Spinal cord (tissue), 9 donors: ENCODE measurements at regions not wholly inside any gene's neighbourhood (a gene's known extent, or its start where the extent isn't known, plus 50 kb on each side); places are given as distances from the start of the nearest gene placed in this dataset.

Source experiments
- DNase-seq, 6 donors: peaks; one replicate each; pipeline versions ENCODE4 v3.0.0 to v3.0.0-alpha.2; 2013 to 2015; ENCODE audit warnings: low spot score in 6 of 6, low read depth in 4 of 6
- H3K27ac ChIP-seq: one replicate; pipeline ENCODE4 v1.5.1; 2013; ENCODE audit warnings: low read depth, low read length, control low read depth
- H3K27me3 ChIP-seq: one replicate; pipeline ENCODE4 v1.6.1; 2013; ENCODE audit warnings: low read length; ENCODE audit not compliant: control insufficient read depth, insufficient read depth
- H3K36me3 ChIP-seq: one replicate; pipeline ENCODE4 v1.6.1; 2013; ENCODE audit warnings: low read length; ENCODE audit not compliant: control insufficient read depth, insufficient read depth
- H3K4me1 ChIP-seq: one replicate; pipeline ENCODE4 v1.6.1; 2013; ENCODE audit warnings: low read length; ENCODE audit not compliant: control insufficient read depth, insufficient read depth
- H3K4me3 ChIP-seq: one replicate; pipeline ENCODE4 v1.5.1; 2013; ENCODE audit warnings: low read depth, low read length, control low read depth
- H3K9me3 ChIP-seq: one replicate; pipeline ENCODE4 v1.6.1; 2013; ENCODE audit warnings: low read length; ENCODE audit not compliant: control insufficient read depth, insufficient read depth
- WGBS: methylation state at CpG from one replicate; pipeline ENCODE4 v1.1.5; 2013; ENCODE audit warnings: missing lambda C conversion rate; ENCODE audit not compliant: insufficient coverage; 5-methylcytosine and 5-hydroxymethylcytosine counted together
- donor health status: healthy.

DNA sequence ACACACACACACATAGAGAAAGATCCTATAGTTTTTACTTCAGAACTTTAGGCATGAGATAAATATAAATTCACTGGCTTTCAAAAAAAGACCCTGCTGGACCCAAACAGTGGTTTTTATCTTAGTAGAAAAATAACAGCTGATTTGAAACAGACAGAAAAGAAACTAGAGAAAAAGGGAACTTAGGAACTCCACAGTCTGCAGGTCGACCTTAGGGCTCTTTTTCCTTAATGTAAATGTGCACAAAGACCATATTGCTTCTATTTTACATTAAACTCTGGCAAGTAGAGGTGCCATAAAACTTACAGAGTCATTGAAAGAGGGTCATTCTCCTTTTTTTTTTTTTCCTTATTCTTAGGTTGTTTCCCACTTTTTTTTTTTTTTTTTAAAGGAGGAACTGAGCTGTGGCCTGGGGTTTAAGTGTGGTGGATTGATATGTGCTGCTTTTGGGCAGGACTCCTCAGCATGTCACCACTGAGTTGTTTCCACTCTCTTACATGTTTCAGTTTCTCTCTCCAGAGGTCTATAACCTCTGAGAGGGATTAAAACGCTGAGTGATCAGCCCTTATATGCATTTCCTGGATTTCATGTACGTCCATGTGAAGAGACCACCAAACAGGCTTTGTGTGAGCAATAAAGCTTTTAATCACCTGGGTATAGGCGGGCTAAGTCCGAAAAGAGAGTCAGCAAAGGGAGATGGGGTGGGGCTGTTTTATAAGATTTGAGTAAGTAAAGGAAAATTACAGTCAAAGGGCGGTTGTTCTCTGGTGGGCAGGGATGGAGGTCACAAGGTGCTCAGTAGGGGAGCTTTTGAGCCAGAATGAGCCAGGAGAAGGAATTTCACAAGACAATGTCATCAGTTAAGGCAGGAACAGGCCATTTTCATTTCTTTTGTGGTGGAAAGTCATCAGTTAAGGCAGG lies 70.8 kb upstream of the PACRGL start:
- H3K4me3 ChIP-seq: no peak overlapping the region
- H3K27ac ChIP-seq: no peak overlapping the region
- H3K27me3 ChIP-seq: no peaks in the 10 kb centered on the region
- no peaks in the 10 kb centered on the region for H3K9me3 ChIP-seq
- DNase-seq: no peak
- 66% methylated on average over 4 of the region's 6 CpGs for WGBS
- H3K4me1 ChIP-seq: no peaks in the 10 kb centered on the region
- H3K36me3 ChIP-seq: no peaks in the 10 kb centered on the region

GRCh38 chr4:20638825-20639224 lies 61.4 kb upstream of the PACRGL start:
- WGBS: 90% methylated on average over 2 of the region's 3 CpGs
- Histone ChIP-seq H3K4me3 (no peak overlapping the region), H3K27ac (no peak overlapping the region), H3K9me3 (no peaks in the 10 kb centered on the region), H3K36me3 (no peaks in the 10 kb centered on the region), H3K27me3 (no peaks in the 10 kb centered on the region), H3K4me1 (no peaks in the 10 kb centered on the region)
- no peak for DNase-seq

DNA sequence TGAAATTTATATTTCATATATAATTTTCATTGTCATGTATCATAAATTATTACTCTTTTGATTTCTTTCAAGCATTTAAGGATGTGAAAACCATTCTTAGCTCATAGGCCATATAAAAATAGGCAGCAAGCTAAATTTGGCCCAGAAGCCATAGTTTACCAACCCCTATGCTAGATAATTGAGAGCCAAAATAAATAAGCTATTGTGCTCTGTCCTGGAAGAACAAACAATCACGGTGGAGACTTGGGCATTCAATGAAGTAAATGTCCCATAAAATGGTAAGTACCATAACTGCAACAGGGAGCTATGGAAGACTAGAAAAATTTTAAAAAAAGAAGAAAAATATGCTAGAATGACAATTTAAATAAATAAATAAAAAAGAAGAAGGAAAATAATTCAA lies 60.9 kb upstream of the PACRGL start:
- no peak overlapping the region for H3K4me3 ChIP-seq
- no peaks in the 10 kb centered on the region for H3K36me3 ChIP-seq
- H3K9me3 ChIP-seq: no peaks in the 10 kb centered on the region
- no peak overlapping the region for H3K27ac ChIP-seq
- DNase-seq: no peak
- no peaks in the 10 kb centered on the region for H3K4me1 ChIP-seq
- no CpG with 5 or more reads among the region's 1 CpG for WGBS
- H3K27me3 ChIP-seq: no peaks in the 10 kb centered on the region

- no peaks in the 10 kb centered on the region for H3K27me3 ChIP-seq
- DNase-seq: no peak
- WGBS: no CpG with 5 or more reads among the region's 2 CpGs
Measured at GRCh38 chr4:20640989-20641388, 59.3 kb upstream of the PACRGL start.

GRCh38 chr4:20641976-20642375 lies 58.3 kb upstream of the PACRGL start:
- Histone ChIP-seq H3K27me3 (no peaks in the 10 kb centered on the region), H3K4me1 (no peaks in the 10 kb centered on the region), H3K27ac (no peak overlapping the region), H3K4me3 (no peak overlapping the region), H3K36me3 (no peaks in the 10 kb centered on the region), H3K9me3 (no peaks in the 10 kb centered on the region)
- no peak for DNase-seq
- no CpG with 5 or more reads among the region's 3 CpGs for WGBS

More at GRCh38 chr4:20640989-20641388, 59.3 kb upstream of the PACRGL start:
- no peak overlapping the region for H3K27ac ChIP-seq
- H3K36me3 ChIP-seq: no peaks in the 10 kb centered on the region
- H3K4me1 ChIP-seq: no peaks in the 10 kb centered on the region
- H3K4me3 ChIP-seq: no peak overlapping the region
- H3K9me3 ChIP-seq: no peaks in the 10 kb centered on the region

- Histone ChIP-seq H3K27me3 (no peaks in the 10 kb centered on the region), H3K4me1 (no peaks in the 10 kb centered on the region), H3K4me3 (no peak overlapping the region), H3K9me3 (no peaks in the 10 kb centered on the region), H3K36me3 (no peaks in the 10 kb centered on the region), H3K27ac (no peak overlapping the region)
- no peak for DNase-seq
- 63% methylated on average over 1 of the region's 2 CpGs for WGBS
Measured at GRCh38 chr4:20643631-20644030, 56.6 kb upstream of the PACRGL start.

GRCh38 chr4:20645236-20645635 lies 55.0 kb upstream of the PACRGL start:
- H3K27me3 ChIP-seq: no peaks in the 10 kb centered on the region
- no peaks in the 10 kb centered on the region for H3K36me3 ChIP-seq
- DNase-seq: no peak
- H3K27ac ChIP-seq: no peak overlapping the region
- WGBS: no CpG with 5 or more reads among the region's 2 CpGs
- H3K4me3 ChIP-seq: no peak overlapping the region
- H3K4me1 ChIP-seq: no peaks in the 10 kb centered on the region
- no peaks in the 10 kb centered on the region for H3K9me3 ChIP-seq

DNA sequence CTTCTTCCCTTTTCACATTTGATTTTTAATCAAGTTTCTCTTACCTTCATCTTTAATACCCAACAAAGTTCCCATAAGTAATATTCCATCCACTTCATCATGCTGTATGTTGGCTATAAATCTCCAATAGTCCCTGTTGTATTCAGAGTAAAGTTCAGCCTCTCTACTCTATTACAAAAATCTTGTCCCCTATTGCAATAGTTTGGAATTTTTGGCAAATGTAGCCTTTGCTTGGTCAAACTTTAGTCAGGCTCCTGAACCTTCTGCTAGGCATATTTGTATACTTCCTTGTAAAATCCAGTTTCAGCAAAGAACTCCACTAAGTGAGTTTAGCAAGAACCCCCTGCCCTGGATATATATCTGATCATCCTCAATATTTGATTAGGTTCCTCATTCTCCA lies 54.0 kb upstream of the PACRGL start:
- H3K4me1 ChIP-seq: no peaks in the 10 kb centered on the region
- no peaks in the 10 kb centered on the region for H3K36me3 ChIP-seq
- H3K27ac ChIP-seq: no peak overlapping the region
- no peaks in the 10 kb centered on the region for H3K9me3 ChIP-seq
- no peaks in the 10 kb centered on the region for H3K27me3 ChIP-seq
- no peak overlapping the region for H3K4me3 ChIP-seq
- DNase-seq: no peak
